ENCODE measurements at regions not wholly inside any gene's neighbourhood (a gene's known extent, or its start where the extent isn't known, plus 50 kb on each side); places are given as distances from the start of the nearest gene placed in this dataset.

GRCh38 chr16:86052115-86052670 lies 153.2 kb downstream of the IRF8 start:
- DNase-seq (ENCODE audit: low read depth in 1 of 2, low spot score in 1 of 2), result no peak

DNA sequence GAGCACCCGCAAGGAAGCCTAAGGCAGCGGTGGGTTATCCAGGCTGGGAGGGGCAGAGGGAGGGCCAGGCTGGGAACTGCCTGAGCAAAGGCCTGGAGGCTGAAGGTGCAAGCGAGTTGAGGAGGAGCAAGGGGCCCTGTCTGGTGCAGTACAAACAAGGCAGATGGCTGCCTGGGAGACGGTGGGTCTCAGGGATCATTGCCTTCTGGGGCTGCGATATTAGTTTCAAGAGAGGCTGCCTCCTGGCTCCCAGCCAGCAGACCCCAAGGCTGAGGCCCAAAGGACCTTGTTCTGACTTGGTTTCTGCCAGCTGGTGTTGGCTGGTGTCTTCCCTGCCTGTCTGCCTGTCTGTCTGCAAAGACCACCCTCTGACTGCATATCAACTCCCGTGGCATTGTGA lies 154.0 kb downstream of the IRF8 start:
- DNase-seq (ENCODE audit: low read depth in 1 of 2, low spot score in 1 of 2), result no peak

GRCh38 chr16:86059253-86060171 lies 160.6 kb downstream of the IRF8 start:
- DNase-seq (ENCODE audit: low read depth in 1 of 2, low spot score in 1 of 2), result no peak

GRCh38 chr16:86060381-86061317 lies 161.7 kb downstream of the IRF8 start:
- no peak for DNase-seq (ENCODE audit: low read depth in 1 of 2, low spot score in 1 of 2)

GRCh38 chr16:86061318-86061695 lies 162.3 kb downstream of the IRF8 start:
- DNase-seq (ENCODE audit: low read depth in 1 of 2, low spot score in 1 of 2), result no peak

DNA sequence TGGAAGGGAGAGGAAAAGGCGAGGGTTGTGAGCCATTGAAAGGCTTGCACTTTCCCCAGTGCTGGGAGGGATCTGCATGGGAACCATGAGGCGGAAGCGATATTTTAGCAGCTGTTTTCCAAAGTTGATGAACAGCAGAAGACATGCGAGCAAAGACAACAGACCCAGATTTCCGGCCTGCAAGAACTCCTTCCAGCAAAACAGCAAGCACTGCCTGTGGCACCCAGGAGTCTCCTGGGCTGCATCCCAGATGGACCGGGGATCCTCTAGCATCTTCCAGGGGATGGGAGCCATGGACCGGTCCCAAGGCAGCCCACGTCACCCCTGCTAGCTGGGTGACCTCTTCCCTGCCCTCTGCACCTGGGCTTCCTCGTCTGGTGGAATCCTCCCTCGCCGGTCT lies 162.8 kb downstream of the IRF8 start:
- DNase-seq (ENCODE audit: low read depth in 1 of 2, low spot score in 1 of 2), result no peak

- no peak for DNase-seq (ENCODE audit: low read depth in 1 of 2, low spot score in 1 of 2)
These were observed 163.5 kb downstream of the IRF8 start for GRCh38 chr16:86062271-86062965.

- no peak for DNase-seq (ENCODE audit: low read depth in 1 of 2, low spot score in 1 of 2)
These were observed 164.9 kb downstream of the IRF8 start for GRCh38 chr16:86063760-86064405.

GRCh38 chr16:86064431-86065250 lies 165.7 kb downstream of the IRF8 start:
- no peak for DNase-seq (ENCODE audit: low read depth in 1 of 2, low spot score in 1 of 2)

- DNase-seq (ENCODE audit: low read depth in 1 of 2, low spot score in 1 of 2), result no peak
These were observed 166.7 kb downstream of the IRF8 start for GRCh38 chr16:86065711-86066110.

- no peak for DNase-seq (ENCODE audit: low read depth in 1 of 2, low spot score in 1 of 2)
These were observed 167.8 kb downstream of the IRF8 start for GRCh38 chr16:86066811-86067210.

- no peak for DNase-seq (ENCODE audit: low read depth in 1 of 2, low spot score in 1 of 2)
These were observed 168.6 kb downstream of the IRF8 start for GRCh38 chr16:86067516-86067915.

DNA sequence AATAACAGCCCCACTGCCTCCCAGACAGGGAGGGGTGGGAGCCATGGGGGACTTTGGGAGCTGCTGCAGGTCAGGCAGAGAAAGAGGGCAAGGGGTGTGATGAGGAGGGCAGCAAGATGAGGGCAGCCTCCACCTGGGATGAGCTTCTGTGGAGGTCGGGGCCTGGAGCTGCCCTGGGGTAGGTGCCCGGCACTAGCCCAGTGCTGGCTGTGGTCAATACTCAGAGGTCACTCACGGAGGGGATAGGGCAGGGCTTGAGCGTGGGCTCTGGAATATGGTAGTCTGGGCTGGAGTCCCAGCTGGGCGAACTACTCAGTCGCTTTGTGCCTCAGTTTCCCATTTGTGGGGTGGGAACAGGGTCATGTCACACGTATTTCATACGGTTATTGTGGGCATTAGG lies 169.0 kb downstream of the IRF8 start:
- no peak for DNase-seq (ENCODE audit: low read depth in 1 of 2, low spot score in 1 of 2)

DNA sequence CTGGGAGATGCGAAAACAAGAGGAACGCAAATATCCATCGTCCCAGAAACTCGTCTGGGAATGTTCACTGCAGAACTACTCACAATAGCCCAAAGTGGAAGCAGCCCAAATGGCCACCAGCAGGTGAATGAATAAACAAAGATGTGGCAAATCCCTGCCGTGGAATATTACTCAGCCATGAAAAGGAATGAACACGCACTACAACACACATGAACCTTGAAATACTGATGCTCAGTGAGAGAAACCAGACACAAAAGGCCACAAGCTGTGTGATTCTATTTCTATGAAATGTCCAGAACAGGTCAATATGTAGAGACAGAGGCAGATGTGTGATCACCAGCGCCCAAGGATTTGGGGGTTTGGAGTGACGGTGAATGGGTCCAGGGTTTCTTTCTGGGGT lies 169.8 kb downstream of the IRF8 start:
- no peak for DNase-seq (ENCODE audit: low read depth in 1 of 2, low spot score in 1 of 2)

DNA sequence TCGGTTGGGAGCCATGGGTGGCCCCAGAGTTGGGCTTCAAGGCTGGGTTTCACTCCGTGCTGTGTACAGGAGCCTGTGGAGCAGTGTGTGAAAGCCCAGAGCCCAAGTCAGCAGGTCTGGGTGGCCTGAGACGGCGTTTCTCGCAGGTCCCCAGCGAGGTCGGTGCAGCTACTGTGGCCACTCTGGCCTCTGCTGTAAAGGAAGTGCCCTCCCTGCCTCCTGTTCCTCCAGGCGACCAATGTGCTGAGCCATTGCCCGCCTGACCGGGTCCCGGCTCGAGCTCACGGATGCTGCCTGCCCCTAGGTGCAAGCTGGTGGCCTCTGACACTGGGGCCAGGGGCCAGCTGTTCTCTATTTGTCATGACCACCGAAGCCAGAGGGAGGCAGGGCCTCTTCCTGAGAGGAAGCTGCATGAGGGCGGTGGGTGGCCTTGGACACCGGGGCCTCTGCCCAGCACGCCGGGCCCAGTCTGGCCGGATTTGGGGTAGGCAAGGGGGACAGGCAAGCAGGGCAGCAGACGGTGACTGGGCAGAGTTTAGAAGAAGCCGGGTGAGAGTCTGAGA lies 170.9 kb downstream of the IRF8 start:
- no peak for DNase-seq (ENCODE audit: low read depth in 1 of 2, low spot score in 1 of 2)

DNA sequence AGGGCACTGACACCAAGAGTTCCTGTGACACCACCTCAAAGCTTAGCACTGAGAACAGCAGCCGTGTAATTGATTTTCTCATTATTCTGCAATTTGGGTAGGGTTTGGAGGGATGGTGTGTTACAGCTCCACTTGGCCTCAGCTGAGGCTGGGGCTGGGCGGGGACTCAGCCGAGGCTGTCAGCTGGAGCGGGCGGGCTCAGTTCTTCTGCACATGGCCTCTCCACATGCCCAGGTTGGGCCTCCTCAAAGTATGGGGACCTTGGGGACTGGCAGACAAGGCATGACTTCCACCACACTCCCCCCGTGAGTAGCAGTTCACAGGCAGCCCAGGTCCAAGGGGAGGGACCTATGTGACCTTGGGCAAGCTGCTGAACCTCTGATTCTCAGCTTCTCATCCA lies 171.5 kb downstream of the IRF8 start:
- no peak for DNase-seq (ENCODE audit: low read depth in 1 of 2, low spot score in 1 of 2)

- DNase-seq (ENCODE audit: low read depth in 1 of 2, low spot score in 1 of 2), result no peak
These were observed 172.0 kb downstream of the IRF8 start for GRCh38 chr16:86070971-86071370.

DNA sequence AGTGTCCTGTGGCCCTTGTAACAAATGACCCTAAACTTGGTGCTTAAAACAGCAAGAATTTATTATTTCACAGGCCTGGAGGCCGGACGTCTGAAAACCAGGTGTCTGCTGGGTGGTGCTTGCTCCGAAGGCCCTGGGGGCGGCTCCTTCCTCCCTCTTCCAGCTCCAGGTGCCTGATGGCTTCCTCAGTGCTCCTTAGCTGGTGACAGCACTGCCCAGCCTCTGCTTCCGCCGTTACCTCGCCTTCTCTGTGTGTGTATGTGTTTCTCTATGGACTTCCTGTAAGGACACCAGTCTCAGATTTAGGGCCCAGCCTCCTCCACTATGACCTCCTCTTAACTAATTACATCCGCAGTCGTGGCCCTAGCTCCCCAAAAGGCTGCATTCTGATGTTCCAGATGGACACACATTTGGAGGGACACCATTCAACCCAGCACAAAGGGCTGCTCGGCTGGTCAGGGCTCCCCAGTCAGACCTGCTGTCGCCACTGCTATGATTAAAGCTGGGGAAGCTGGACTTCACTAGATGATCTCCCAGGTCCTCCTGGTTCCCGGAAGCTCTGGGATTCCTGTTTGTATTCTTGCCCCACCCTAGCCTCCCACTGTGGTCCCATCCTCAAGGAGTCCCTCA lies 172.8 kb downstream of the IRF8 start:
- no peak for DNase-seq (ENCODE audit: low read depth in 1 of 2, low spot score in 1 of 2)
